Vagina (tissue), 2 donors: ENCODE measurements at regions not wholly inside any gene's neighbourhood (a gene's known extent, or its start where the extent isn't known, plus 50 kb on each side); places are given as distances from the start of the nearest gene placed in this dataset.

ENCODE experiments used
- DNase-seq, 2 donors: peaks; one replicate each; pipeline ENCODE4 v3.0.0-alpha.2; 2017; ENCODE audit errors: extremely low spot score in 2 of 2
- H3K27ac ChIP-seq: fragments of 200-600 bp; sonication (generic); one replicate; pipeline ENCODE4 v1.5.1; 2019
- H3K27me3 ChIP-seq: fragments of 200-600 bp; sonication (generic); one replicate; pipeline ENCODE4 v1.5.1; 2019
- H3K36me3 ChIP-seq, 2 donors: fragments of 200-600 bp; sonication (generic); one replicate each; pipeline ENCODE4 v1.5.1; 2017 to 2019
- H3K4me1 ChIP-seq: fragments of 200-600 bp; sonication (generic); one replicate; pipeline ENCODE4 v1.5.1; 2019
- H3K4me3 ChIP-seq, 2 donors: fragments of 200-600 bp; sonication (generic); 1 replicate in 1 of 2; 2 replicates in 1 of 2; pipeline ENCODE4 v1.5.1; 2016 to 2019
- H3K9me3 ChIP-seq: fragments of 200-600 bp; sonication (generic); one replicate; pipeline ENCODE4 v1.5.1; 2019
- POLR2A ChIP-seq, 2 donors: fragments of 450-650 bp; IDR thresholded peaks; one replicate each; pipeline ENCODE4 v1.6.1; 2017; ENCODE audit warnings: antibody characterized with exemption in 2 of 2, mild to moderate bottlenecking in 2 of 2, moderate library complexity in 2 of 2
- POLR2AphosphoS5 ChIP-seq, 2 donors: sonication (generic); formaldehyde crosslinking; IDR thresholded peaks; one replicate each; pipeline ENCODE4 v1.9.0; 2017; ENCODE audit warnings: antibody characterized with exemption in 2 of 2, mild to moderate bottlenecking in 2 of 2, low read depth in 1 of 2; ENCODE audit not compliant: insufficient read depth in 1 of 2
- intact Hi-C: fragments of 100-400 bp; cut with DNase I; formaldehyde crosslinking; loops from one replicate; pipeline ENCODE4 v1.15.1; 2023
- TF ChIP-seq, protein P1 (sequence below), 3 experiments: fragments of 450-650 bp in 2 of 3; fragments of 200-600 bp in 1 of 3; sonication (generic) in 1 of 3; IDR thresholded peaks; one replicate each; pipeline ENCODE4 v1.5.1; 2017 to 2019; ENCODE audit warnings: antibody characterized with exemption in 3 of 3, mild to moderate bottlenecking in 2 of 3, moderate library complexity in 2 of 3

DNA sequence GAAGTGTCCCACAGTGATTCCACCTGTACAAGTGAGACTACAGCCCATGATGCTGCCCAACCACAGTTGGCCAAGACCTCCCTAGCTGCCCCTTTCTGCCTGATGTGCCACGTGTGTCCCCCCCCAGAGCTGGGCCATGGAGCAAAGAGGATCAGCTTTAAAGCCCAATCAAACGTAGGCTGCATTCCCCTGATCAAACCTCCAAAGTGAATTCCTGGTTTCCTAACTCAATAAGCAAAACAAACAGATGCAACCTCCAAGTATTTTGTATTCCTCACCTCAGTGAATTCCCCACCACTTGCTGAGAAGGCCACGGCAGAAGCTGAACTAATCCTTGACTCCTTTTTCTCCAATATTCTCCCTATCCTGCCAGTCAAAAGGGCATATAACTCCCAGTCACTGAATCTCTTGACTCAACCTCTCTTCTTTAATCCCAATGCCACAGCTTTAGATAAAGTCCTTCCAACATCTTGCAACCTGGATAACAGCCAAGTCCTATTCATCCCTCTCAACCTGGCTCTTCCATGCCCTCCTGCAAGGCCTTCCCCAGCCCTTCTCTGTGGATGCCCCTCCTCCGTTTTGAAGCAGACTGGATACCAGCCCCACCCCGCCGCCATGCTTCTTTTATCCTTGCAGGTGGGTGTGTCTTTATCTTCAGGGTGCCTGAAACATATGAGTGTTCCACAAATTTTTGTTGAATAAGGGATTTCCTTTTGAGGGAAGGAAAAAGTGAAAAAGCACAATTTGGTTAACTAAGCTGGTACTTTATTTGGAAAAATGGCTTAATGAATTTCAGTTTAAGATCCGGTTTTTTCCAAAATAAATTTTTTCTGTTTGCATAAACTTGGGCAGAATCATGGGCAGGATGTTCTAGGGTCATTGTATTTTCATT lies 285.2 kb upstream of the MKLN1 start:
- DNase-seq = no peak
- no peak overlapping the region for H3K4me3 ChIP-seq
- TF ChIP-seq, protein P1, sequence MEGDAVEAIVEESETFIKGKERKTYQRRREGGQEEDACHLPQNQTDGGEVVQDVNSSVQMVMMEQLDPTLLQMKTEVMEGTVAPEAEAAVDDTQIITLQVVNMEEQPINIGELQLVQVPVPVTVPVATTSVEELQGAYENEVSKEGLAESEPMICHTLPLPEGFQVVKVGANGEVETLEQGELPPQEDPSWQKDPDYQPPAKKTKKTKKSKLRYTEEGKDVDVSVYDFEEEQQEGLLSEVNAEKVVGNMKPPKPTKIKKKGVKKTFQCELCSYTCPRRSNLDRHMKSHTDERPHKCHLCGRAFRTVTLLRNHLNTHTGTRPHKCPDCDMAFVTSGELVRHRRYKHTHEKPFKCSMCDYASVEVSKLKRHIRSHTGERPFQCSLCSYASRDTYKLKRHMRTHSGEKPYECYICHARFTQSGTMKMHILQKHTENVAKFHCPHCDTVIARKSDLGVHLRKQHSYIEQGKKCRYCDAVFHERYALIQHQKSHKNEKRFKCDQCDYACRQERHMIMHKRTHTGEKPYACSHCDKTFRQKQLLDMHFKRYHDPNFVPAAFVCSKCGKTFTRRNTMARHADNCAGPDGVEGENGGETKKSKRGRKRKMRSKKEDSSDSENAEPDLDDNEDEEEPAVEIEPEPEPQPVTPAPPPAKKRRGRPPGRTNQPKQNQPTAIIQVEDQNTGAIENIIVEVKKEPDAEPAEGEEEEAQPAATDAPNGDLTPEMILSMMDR (IDR thresholded peaks at IDR 0.05) = no peak
- TF ChIP-seq POLR2AphosphoS5 (IDR thresholded peaks at IDR 0.05; ENCODE audit: insufficient read depth in 1 of 2, low read depth in 1 of 2) (no peak), POLR2A (IDR thresholded peaks at IDR 0.05) (no peak)
- H3K9me3 ChIP-seq = no peaks in the 10 kb centered on the region
- intact Hi-C loops = loop anchor here (10.0 kb wide), 1 partner anchor 58 kb away; no protein-coding TSS in a partner anchor
- H3K27ac ChIP-seq = no peak overlapping the region
- no peaks in the 10 kb centered on the region for H3K36me3 ChIP-seq
- H3K27me3 ChIP-seq = no peaks in the 10 kb centered on the region
- H3K4me1 ChIP-seq = peaks cover 58% of the 10 kb centered on the region

DNA sequence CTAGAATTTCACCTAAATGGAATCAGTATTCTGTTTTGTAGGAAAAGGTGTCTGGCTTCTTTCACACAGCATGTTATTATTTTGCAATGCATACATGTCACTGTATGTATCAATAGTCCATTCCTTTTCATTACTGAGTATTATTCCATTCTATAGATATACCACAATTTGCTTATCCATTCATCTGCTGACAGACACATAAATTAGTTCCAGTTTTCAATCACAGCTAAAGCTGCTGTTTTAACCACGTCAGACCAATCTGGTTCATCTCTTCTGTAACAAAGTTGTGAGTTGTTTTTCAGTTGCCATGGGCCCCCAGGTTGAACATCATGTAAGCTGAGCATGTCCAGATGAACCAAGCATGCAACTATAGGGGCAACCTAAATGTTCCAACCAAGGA lies 282.1 kb upstream of the MKLN1 start:
- no peak overlapping the region for H3K4me3 ChIP-seq
- H3K27me3 ChIP-seq = no peaks in the 10 kb centered on the region
- TF ChIP-seq POLR2AphosphoS5 (IDR thresholded peaks at IDR 0.05; ENCODE audit: insufficient read depth in 1 of 2, low read depth in 1 of 2) = no peak
- TF ChIP-seq POLR2A (IDR thresholded peaks at IDR 0.05) = no peak
- TF ChIP-seq, protein P1 (IDR thresholded peaks at IDR 0.05) = no peak
- H3K9me3 ChIP-seq = no peaks in the 10 kb centered on the region
- peaks cover 0 to 9% of the 10 kb centered on the region in 2 donors for H3K36me3 ChIP-seq
- no peak for DNase-seq
- intact Hi-C loops = loop anchor here (10.0 kb wide), 1 partner anchor 61 kb away; no protein-coding TSS in a partner anchor
- peaks cover 59% of the 10 kb centered on the region for H3K4me1 ChIP-seq
- no peak overlapping the region for H3K27ac ChIP-seq

DNA sequence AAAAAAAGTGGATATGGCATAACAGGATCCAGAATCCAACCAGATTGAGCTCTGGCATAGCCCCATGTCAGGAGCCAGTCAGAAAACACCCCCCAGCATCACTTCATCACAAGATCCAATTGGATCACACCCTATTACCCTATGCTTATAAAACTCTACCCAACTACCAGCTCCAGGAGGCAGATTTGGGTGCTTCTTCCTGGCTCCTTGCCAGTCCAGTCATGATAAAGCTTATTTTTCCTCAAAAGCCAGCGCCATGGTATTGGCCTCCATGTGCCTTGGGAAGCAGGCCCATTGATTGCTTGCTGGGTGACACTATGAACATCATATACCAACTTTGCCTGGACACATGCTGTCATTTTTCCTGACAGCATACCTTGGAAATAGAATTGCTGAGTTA lies 281.4 kb upstream of the MKLN1 start:
- no peaks in the 10 kb centered on the region for H3K9me3 ChIP-seq
- H3K4me3 ChIP-seq = no peak overlapping the region
- peaks cover 61% of the 10 kb centered on the region for H3K4me1 ChIP-seq
- H3K27ac ChIP-seq = no peak overlapping the region
- TF ChIP-seq POLR2AphosphoS5 (IDR thresholded peaks at IDR 0.05; ENCODE audit: insufficient read depth in 1 of 2, low read depth in 1 of 2) (no peak), POLR2A (IDR thresholded peaks at IDR 0.05) (no peak)
- TF ChIP-seq, protein P1 (IDR thresholded peaks at IDR 0.05) = no peak
- no peaks in the 10 kb centered on the region for H3K27me3 ChIP-seq
- intact Hi-C loops = loop anchor here (10.0 kb wide), 1 partner anchor 61 kb away; no protein-coding TSS in a partner anchor
- H3K36me3 ChIP-seq = peaks cover 0 to 9% of the 10 kb centered on the region in 2 donors
- DNase-seq = no peak

DNA sequence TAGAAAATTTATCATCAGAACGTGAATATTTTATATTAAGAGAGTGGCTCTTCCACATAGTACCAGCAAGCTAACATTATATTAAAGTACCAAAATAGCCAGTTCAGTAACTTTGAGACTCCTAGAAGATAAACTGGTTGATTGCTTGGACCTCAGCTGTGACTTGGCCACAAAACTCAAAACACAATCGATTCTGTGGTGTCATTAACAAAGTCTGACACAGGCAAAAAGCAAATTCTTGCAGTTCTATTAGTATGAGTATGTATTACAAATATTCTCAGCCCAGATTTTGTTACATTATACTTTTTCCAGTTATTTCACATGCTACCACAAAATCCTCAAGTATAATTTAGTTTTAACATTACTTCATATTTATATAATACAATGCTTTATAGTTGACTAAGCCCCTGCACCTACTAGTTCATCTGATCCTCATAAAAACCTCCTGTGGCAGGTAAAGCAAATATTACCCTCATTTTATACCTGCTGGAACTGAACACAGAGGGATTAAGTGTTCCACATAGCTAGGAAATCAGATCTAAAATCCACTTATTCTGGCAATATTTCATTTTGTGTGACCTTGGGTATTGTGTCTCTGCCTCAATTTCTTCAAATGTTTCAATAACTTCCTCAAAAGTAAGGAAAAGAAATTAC lies 279.9 kb upstream of the MKLN1 start:
- peaks cover 68% of the 10 kb centered on the region for H3K4me1 ChIP-seq
- intact Hi-C loops = loop anchor here (10.0 kb wide), 1 partner anchor 63 kb away; no protein-coding TSS in a partner anchor

More for the DNA sequence above, 279.9 kb upstream of the MKLN1 start:
- no peak for DNase-seq
- Histone ChIP-seq H3K36me3 (peaks cover 0 to 9% of the 10 kb centered on the region in 2 donors), H3K27ac (no peak overlapping the region), H3K4me3 (no peak overlapping the region), H3K9me3 (no peaks in the 10 kb centered on the region), H3K27me3 (no peaks in the 10 kb centered on the region)
- TF ChIP-seq POLR2A (IDR thresholded peaks at IDR 0.05) (no peak), POLR2AphosphoS5 (IDR thresholded peaks at IDR 0.05; ENCODE audit: insufficient read depth in 1 of 2, low read depth in 1 of 2) (no peak)
- TF ChIP-seq, protein P1 (IDR thresholded peaks at IDR 0.05) = no peak
